ENCODE measurements at regions not wholly inside any gene's neighbourhood (a gene's known extent, or its start where the extent isn't known, plus 50 kb on each side); places are given as distances from the start of the nearest gene placed in this dataset.
A peak's percentile ranks its signal among the peaks of the same experiment; 100 is the strongest.

DNA sequence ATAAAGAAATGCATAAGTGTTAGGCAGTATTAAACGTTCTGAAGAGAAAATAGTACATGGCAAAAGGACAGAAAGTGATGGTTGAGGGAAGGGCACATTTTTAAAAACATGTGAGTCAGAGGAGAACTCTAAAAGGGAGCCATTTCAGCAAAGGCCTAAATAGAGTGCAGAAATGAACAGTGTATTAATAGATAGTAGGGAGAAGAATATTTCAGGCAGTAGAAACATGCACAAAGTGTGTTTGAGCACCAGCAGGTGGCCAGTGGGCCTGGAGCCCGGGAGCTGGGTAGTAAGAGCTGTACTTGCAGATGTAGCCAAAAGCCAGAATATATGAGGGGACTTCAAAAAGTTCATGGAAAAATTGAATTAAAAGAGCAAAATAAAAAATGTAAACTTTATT lies 288.1 kb upstream of the FIGN start:
- Histone ChIP-seq H3K4me1 (no peaks in the 10 kb centered on the region), H3K27me3 (no peaks in the 10 kb centered on the region), H3K9me3 (ENCODE audit: low read depth) (no peaks in the 10 kb centered on the region), H3K9ac (no peak overlapping the region), H4K20me1 (ENCODE audit: low read depth) (no peaks in the 10 kb centered on the region), H3F3A (ENCODE audit: low read depth) (no peaks in the 10 kb centered on the region), H3K79me2 (ENCODE audit: low read depth) (no peaks in the 10 kb centered on the region), H3K4me2 (no peak overlapping the region), H3K27ac (no peak overlapping the region), H3K4me3 (no peak overlapping the region), H2AFZ (replicated peaks) (no peak overlapping the region), H3K36me3 (no peaks in the 10 kb centered on the region)
- no peaks in the 10 kb centered on the region for H3K36me3 Mint-ChIP-seq
- no peak for DNase-seq (ENCODE audit: low spot score)
- no peaks in the 10 kb centered on the region for H3K9me3 Mint-ChIP-seq
- no peak overlapping the region for H3K4me3 Mint-ChIP-seq
- no peaks in the 10 kb centered on the region for H3K27me3 Mint-ChIP-seq (ENCODE audit: insufficient read depth, low read depth)
- TF ChIP-seq, protein P1, sequence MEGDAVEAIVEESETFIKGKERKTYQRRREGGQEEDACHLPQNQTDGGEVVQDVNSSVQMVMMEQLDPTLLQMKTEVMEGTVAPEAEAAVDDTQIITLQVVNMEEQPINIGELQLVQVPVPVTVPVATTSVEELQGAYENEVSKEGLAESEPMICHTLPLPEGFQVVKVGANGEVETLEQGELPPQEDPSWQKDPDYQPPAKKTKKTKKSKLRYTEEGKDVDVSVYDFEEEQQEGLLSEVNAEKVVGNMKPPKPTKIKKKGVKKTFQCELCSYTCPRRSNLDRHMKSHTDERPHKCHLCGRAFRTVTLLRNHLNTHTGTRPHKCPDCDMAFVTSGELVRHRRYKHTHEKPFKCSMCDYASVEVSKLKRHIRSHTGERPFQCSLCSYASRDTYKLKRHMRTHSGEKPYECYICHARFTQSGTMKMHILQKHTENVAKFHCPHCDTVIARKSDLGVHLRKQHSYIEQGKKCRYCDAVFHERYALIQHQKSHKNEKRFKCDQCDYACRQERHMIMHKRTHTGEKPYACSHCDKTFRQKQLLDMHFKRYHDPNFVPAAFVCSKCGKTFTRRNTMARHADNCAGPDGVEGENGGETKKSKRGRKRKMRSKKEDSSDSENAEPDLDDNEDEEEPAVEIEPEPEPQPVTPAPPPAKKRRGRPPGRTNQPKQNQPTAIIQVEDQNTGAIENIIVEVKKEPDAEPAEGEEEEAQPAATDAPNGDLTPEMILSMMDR (IDR thresholded peaks at IDR 0.05): no peak
- TF ChIP-seq EZH2 (IDR thresholded peaks at IDR 0.05) (no peak), EZH2phosphoT487 (IDR thresholded peaks at IDR 0.05) (no peak)
- peaks cover 3% of the 10 kb centered on the region for H3K4me1 Mint-ChIP-seq
- H3K27ac Mint-ChIP-seq: no peak overlapping the region

DNA sequence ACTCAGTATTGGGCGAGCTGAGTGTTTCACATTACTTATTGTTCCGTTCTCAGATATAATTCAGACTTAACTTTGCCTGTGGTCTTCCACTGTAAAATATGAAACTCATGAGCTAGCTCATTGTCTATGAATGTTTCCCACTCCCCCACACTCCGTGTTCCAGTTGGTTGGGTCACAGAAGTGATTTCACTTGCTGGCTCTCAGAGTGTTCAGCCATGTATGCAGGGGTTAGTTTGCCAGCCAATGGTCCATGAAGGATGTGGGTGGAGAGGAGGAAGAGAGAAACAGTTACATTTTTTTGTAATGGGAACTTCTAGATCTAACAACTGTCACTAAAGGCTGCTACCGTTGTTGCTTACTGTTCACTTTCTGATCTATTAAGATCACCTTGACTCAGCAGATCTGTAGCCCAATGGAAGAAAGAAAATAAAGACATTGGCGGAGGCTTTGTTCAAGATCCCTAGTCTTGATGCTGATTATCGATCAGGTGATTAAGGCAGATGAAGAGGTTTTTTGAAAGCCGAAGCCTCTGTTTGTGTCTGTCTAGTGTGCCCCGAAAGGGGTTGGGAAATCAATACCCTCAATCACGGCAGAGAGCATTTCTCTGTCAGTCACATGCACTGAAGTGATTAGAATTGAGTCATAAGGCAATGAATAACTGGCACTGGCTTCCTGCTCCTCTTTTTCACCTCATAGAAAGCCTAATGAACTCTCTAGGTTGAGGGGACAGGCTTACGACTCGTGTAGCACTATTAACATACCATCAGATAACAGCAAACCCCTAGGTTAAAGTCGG lies 279.7 kb upstream of the FIGN start:
- Mint-ChIP-seq H3K27me3 (ENCODE audit: insufficient read depth, low read depth) (no peaks in the 10 kb centered on the region), H3K27ac (peak overlapping the region; percentile 94), H3K36me3 (no peaks in the 10 kb centered on the region), H3K9me3 (no peaks in the 10 kb centered on the region), H3K4me3 (no peak overlapping the region), H3K4me1 (peaks cover 25% of the 10 kb centered on the region)
- Histone ChIP-seq H3K4me1 (peaks cover 33% of the 10 kb centered on the region), H3K9me3 (ENCODE audit: low read depth) (no peaks in the 10 kb centered on the region), H3K9ac (no peak overlapping the region), H3K27ac (peak overlapping the region; percentile 40), H3K27me3 (no peaks in the 10 kb centered on the region), H3K4me3 (no peak overlapping the region), H3K79me2 (ENCODE audit: low read depth) (no peaks in the 10 kb centered on the region), H2AFZ (replicated peaks) (peak overlapping the region; percentile 85), H4K20me1 (ENCODE audit: low read depth) (no peaks in the 10 kb centered on the region), H3K4me2 (peak overlapping the region; percentile 66), H3K36me3 (no peaks in the 10 kb centered on the region), H3F3A (ENCODE audit: low read depth) (peaks cover 8% of the 10 kb centered on the region)
- TF ChIP-seq EZH2phosphoT487 (IDR thresholded peaks at IDR 0.05) (no peak), EZH2 (IDR thresholded peaks at IDR 0.05) (no peak)
- TF ChIP-seq, protein P1 (IDR thresholded peaks at IDR 0.05): no peak
- peak; percentile 19 for DNase-seq (ENCODE audit: low spot score)

DNA sequence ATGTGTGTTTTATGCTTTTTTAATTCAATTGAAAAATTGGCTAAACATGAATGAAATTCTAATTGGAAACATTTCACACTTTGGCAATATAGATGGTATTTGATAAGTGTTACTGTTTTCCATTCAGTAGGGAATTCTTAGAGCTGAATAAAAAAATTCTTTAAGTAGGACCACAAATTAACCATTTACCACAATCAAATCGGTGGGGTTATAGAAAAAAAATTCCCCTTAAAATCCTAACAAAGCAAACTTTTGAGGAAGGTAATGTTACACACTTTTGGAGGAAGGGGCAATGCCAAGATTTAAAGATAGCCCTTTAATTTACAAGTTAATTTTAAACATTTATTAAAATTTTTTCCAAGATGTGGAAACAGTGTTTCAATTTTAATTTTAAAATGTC lies 279.0 kb upstream of the FIGN start:
- no peak overlapping the region for H3K4me3 Mint-ChIP-seq
- Histone ChIP-seq H3K4me3 (no peak overlapping the region), H3K9ac (no peak overlapping the region), H3K4me1 (peaks cover 39% of the 10 kb centered on the region), H3K27me3 (no peaks in the 10 kb centered on the region), H3K4me2 (peak overlapping the region; percentile 66), H2AFZ (replicated peaks) (peak overlapping the region; percentile 76), H3K27ac (peak overlapping the region; percentile 40), H3K9me3 (ENCODE audit: low read depth) (no peaks in the 10 kb centered on the region), H3K79me2 (ENCODE audit: low read depth) (no peaks in the 10 kb centered on the region), H4K20me1 (ENCODE audit: low read depth) (no peaks in the 10 kb centered on the region), H3K36me3 (no peaks in the 10 kb centered on the region), H3F3A (ENCODE audit: low read depth) (peaks cover 8% of the 10 kb centered on the region)
- TF ChIP-seq, protein P1 (IDR thresholded peaks at IDR 0.05): no peak
- no peak for TF ChIP-seq EZH2phosphoT487 (IDR thresholded peaks at IDR 0.05)
- no peak for TF ChIP-seq EZH2 (IDR thresholded peaks at IDR 0.05)
- H3K36me3 Mint-ChIP-seq: no peaks in the 10 kb centered on the region
- no peaks in the 10 kb centered on the region for H3K9me3 Mint-ChIP-seq
- H3K27me3 Mint-ChIP-seq (ENCODE audit: insufficient read depth, low read depth): no peaks in the 10 kb centered on the region
- no peak for DNase-seq (ENCODE audit: low spot score)
- peaks cover 29% of the 10 kb centered on the region for H3K4me1 Mint-ChIP-seq
- H3K27ac Mint-ChIP-seq: peak overlapping the region; percentile 81

Data from neural progenitor cell (in vitro differentiated cells).